ENCODE measurements at regions not wholly inside any gene's neighbourhood (a gene's known extent, or its start where the extent isn't known, plus 50 kb on each side); places are given as distances from the start of the nearest gene placed in this dataset.

- H3K27ac ChIP-seq, result no peak overlapping the region
- H3K9me3 ChIP-seq, result peaks cover 0 to 5% (median 0%) of the 10 kb centered on the region in 3 donors
- TF ChIP-seq POLR2A (IDR thresholded peaks at IDR 0.05) (no peak), CTCF (IDR thresholded peaks at IDR 0.05) (no peak)
- no peaks in the 10 kb centered on the region for H3K36me3 ChIP-seq (replicated peaks in 1 of 2; ENCODE audit: insufficient read depth in 1 of 2, low read depth in 2 of 2)
- H3K27me3 ChIP-seq, result no peaks in the 10 kb centered on the region
- H3K4me3 ChIP-seq, result no peak overlapping the region
- no peak for ATAC-seq
- no peak for DNase-seq
- intact Hi-C loops (cut with DNase I), result no loop called here
- H3K4me1 ChIP-seq, result no peaks in the 10 kb centered on the region
Observed at GRCh38 chr3:84538597-84538996, 420.2 kb upstream of the CADM2 start.

- Histone ChIP-seq H3K36me3 (replicated peaks in 1 of 2; ENCODE audit: insufficient read depth in 1 of 2, low read depth in 2 of 2) (no peaks in the 10 kb centered on the region), H3K27ac (no peak overlapping the region), H3K27me3 (no peaks in the 10 kb centered on the region), H3K4me3 (no peak overlapping the region), H3K9me3 (no peaks in the 10 kb centered on the region), H3K4me1 (no peaks in the 10 kb centered on the region)
- TF ChIP-seq POLR2A (IDR thresholded peaks at IDR 0.05), result no peak
- no peak for TF ChIP-seq CTCF (IDR thresholded peaks at IDR 0.05)
- DNase-seq (no peak), ATAC-seq (no peak)
- intact Hi-C loops (cut with DNase I), result no loop called here
- 37 to 48% methylated on average over 3 of the region's 3 CpGs for WGBS, 2 donors
Observed at GRCh38 chr3:84547207-84547606, 411.6 kb upstream of the CADM2 start.

DNA sequence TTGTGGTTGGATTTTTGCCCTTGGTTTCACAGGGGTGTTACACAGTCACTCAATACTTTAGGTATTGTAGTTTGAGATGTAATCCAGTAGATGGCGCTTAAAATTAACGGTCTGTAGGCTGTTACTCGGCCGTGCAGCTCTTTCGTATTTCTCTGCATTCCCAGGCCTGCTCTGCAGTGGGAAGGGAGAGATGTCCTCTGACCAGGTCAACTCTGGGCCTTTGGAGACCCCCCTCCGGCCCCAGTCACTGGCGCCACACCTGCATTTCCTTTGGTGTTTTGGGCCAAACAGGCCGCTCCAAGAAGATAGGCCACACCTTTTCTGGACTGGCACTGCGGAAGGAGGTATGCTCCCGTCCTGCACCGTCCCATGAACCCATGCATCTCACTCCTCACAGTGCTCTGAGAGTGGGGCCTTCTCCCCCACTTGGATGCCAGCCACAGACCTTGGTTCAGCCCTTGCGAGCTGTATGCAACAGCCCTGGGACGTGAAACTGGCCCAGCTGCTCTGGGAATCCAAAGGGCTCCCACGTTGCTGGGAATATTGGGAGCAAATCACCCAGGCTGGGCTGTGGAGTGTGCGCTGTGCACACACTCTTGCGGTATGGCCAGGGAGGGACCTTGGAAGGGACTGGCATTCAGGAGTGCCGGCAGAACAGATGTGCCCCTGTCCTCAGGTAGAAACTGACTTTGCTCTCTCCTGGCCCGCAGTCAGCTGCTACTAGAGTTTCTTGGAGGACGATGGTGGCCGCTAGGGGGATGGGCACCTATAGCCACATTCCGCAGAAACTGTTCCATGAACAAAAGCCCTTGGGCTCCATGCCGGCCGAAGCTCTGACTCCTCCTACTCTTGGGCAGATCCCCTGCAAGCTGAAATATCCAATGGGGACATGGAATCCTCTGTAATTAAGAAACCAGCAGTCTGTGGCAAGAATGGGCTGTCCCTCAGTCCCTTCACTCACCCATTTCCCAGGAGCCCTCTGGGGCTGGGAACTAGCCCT, 410.5 kb upstream of the CADM2 start:
- ATAC-seq (peak; percentile 85), DNase-seq (peak; percentile 42 to 65 (median 64))
- Histone ChIP-seq H3K9me3 (no peaks in the 10 kb centered on the region), H3K27me3 (no peaks in the 10 kb centered on the region), H3K4me3 (no peak overlapping the region), H3K27ac (peak overlapping the region in 2 of 4 donors; percentile 21 to 25), H3K36me3 (replicated peaks in 1 of 2; ENCODE audit: insufficient read depth in 1 of 2, low read depth in 2 of 2) (no peaks in the 10 kb centered on the region), H3K4me1 (no peaks in the 10 kb centered on the region)
- TF ChIP-seq POLR2A (IDR thresholded peaks at IDR 0.05) (no peak), CTCF (IDR thresholded peaks at IDR 0.05) (peak; percentile 32 to 67 (median 60))
- intact Hi-C loops (cut with DNase I), result no loop called here
- 46 to 50% methylated on average over 15 to 23 of the region's 23 CpGs for WGBS, 2 donors

DNA sequence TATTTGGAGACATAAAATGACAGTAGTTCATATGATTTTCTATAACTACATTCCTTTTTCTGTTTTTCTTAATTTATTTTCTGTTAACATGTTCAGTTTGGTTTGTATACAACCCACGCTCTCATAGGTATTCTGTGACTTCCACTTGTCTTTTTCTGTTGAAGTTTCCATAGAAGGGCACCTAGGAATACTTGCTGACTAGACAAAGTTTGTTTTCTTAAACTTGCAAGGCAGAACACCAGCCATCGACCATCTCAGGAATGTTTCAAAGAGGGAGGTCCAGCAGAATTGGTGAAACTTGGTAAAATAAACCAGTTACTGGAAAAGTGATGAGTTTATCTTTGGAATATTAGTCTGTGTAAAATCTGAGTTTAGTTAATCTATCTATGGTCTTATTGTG, 403.2 kb upstream of the CADM2 start:
- Histone ChIP-seq H3K27ac (no peak overlapping the region), H3K9me3 (no peaks in the 10 kb centered on the region), H3K36me3 (replicated peaks in 1 of 2; ENCODE audit: insufficient read depth in 1 of 2, low read depth in 2 of 2) (no peaks in the 10 kb centered on the region), H3K27me3 (no peaks in the 10 kb centered on the region), H3K4me1 (no peaks in the 10 kb centered on the region), H3K4me3 (no peak overlapping the region)
- no peak for TF ChIP-seq POLR2A (IDR thresholded peaks at IDR 0.05)
- TF ChIP-seq CTCF (IDR thresholded peaks at IDR 0.05), result no peak
- ATAC-seq, result no peak
- DNase-seq, result no peak
- intact Hi-C loops (cut with DNase I), result no loop called here
- WGBS, 2 donors, result 61 to 69% methylated on average over 2 of the region's 2 CpGs

DNA sequence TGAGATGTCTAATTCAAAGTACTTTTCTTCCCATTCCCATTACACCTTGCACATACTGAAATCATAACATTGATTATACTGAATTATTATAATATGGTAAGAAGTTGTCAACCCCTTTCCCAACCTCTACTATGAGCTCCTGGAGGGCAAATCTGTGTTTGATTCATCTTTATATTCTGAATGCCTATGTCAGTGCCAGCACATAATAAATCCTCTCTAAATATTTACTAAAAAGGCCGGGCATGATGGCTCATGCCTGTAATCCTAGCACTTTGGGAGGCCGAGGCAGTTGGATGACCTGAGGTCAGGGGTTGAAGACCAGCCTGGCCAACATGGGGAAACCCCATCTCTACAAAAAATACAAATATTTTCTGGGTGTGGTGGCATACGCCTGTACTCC, 392.5 kb upstream of the CADM2 start:
- TF ChIP-seq POLR2A (IDR thresholded peaks at IDR 0.05), result no peak
- intact Hi-C loops (cut with DNase I), result no loop called here
- Histone ChIP-seq H3K9me3 (no peaks in the 10 kb centered on the region), H3K27ac (no peak overlapping the region), H3K4me3 (no peak overlapping the region), H3K4me1 (no peaks in the 10 kb centered on the region), H3K27me3 (no peaks in the 10 kb centered on the region), H3K36me3 (replicated peaks in 1 of 2; ENCODE audit: insufficient read depth in 1 of 2, low read depth in 2 of 2) (no peaks in the 10 kb centered on the region)
- no peak for DNase-seq
- WGBS, 2 donors, result 46 to 58% methylated on average over 3 of the region's 3 CpGs
- ATAC-seq, result no peak

All from body of pancreas (tissue), 4 donors.